IMR-90 (cell line): ENCODE measurements at regions not wholly inside any gene's neighbourhood (a gene's known extent, or its start where the extent isn't known, plus 50 kb on each side); places are given as distances from the start of the nearest gene placed in this dataset.

Experiments
- ATAC-seq: fragments of 200-7000 bp; cut with Tn5 transposase; 2 replicates; pipeline ENCODE4 v1.9.1; 2020; ENCODE audit warnings: low read depth, mild to moderate bottlenecking, moderate library complexity
- BruUV-seq: library from RNA; stranded (reverse); fragments of 400-500 nt; replicated peaks from 2 replicates; lab custom pipeline; 2021; lab: Mats Ljungman, UMichigan
- CTCF ChIA-PET: fragments of 300-600 bp; formaldehyde crosslinking; extraction: SDS; loops from one replicate; lab custom pipeline; 2021; ENCODE audit warnings: antibody characterized with exemption; lab: Yijun Ruan, JAX
- POLR2A ChIA-PET: fragments of 300-600 bp; sonication (Branson Sonifier 250); formaldehyde crosslinking; loops from one replicate; lab custom pipeline; 2022; ENCODE audit warnings: antibody characterized with exemption; ENCODE audit not compliant: unreplicated experiment; lab: Charles Lee
- DNase-seq: peaks from one replicate; pipeline ENCODE4 v3.0.0; 2013
- H2AFZ ChIP-seq: replicated peaks from 2 replicates; pipeline ENCODE3; 2013; ENCODE audit warnings: low read length, mild to moderate bottlenecking; ENCODE audit not compliant: poor library complexity
- H2AK5ac ChIP-seq: 2 replicates; pipeline ENCODE4 v1.6.1; 2013; ENCODE audit warnings: low read depth, low read length, inconsistent platforms
- H2AK9ac ChIP-seq: replicated peaks from 2 replicates; pipeline ENCODE3; 2013; ENCODE audit warnings: mild to moderate bottlenecking, low read depth, low read length, moderate library complexity; ENCODE audit not compliant: poor library complexity
- H2BK120ac ChIP-seq: 2 replicates; pipeline ENCODE4 v1.6.1; 2013; ENCODE audit warnings: low read depth, low read length, inconsistent platforms
- H2BK15ac ChIP-seq: 3 replicates; pipeline ENCODE4 v1.6.1; 2013; ENCODE audit warnings: low read depth, low read length, inconsistent platforms
- H2BK20ac ChIP-seq: 2 replicates; pipeline ENCODE4 v1.6.1; 2013; ENCODE audit warnings: low read depth, mild to moderate bottlenecking, inconsistent platforms, low read length, moderate library complexity
- H2BK5ac ChIP-seq: 2 replicates; pipeline ENCODE4 v1.6.1; 2013; ENCODE audit warnings: mild to moderate bottlenecking, low read depth, low read length, inconsistent platforms; ENCODE audit not compliant: poor library complexity, severe bottlenecking
- H3K14ac ChIP-seq: replicated peaks from 2 replicates; pipeline ENCODE4 v1.6.1; 2013; ENCODE audit warnings: low read depth, low read length, inconsistent platforms
- H3K18ac ChIP-seq: 2 replicates; pipeline ENCODE4 v1.6.1; 2013; ENCODE audit warnings: low read depth, low read length, control low read depth
- H3K23ac ChIP-seq: 2 replicates; pipeline ENCODE4 v1.6.1; 2013; ENCODE audit warnings: low read depth, low read length, inconsistent platforms
- H3K27ac ChIP-seq: 2 replicates; pipeline ENCODE4 v1.5.1; 2013; ENCODE audit warnings: mild to moderate bottlenecking, control low read depth, low read length; ENCODE audit not compliant: insufficient read depth
- H3K27me3 ChIP-seq: 2 replicates; pipeline ENCODE4 v1.6.1; 2013; ENCODE audit warnings: low read length; ENCODE audit not compliant: control insufficient read depth, insufficient read depth
- H3K36me3 ChIP-seq: 2 replicates; pipeline ENCODE4 v1.6.1; 2013; ENCODE audit warnings: low read length, mixed read lengths; ENCODE audit not compliant: control insufficient read depth, insufficient read depth
- H3K4ac ChIP-seq: 2 replicates; pipeline ENCODE4 v1.6.1; 2013; ENCODE audit warnings: low read depth, low read length, inconsistent platforms
- H3K4me1 ChIP-seq: 2 replicates; pipeline ENCODE4 v1.6.1; 2013; ENCODE audit warnings: low read length, mixed read lengths; ENCODE audit not compliant: control insufficient read depth, insufficient read depth
- H3K4me2 ChIP-seq: 2 replicates; pipeline ENCODE4 v1.6.1; 2013; ENCODE audit warnings: low read depth, mild to moderate bottlenecking, control low read depth, low read length, moderate library complexity
- H3K4me3 ChIP-seq: 2 replicates; pipeline ENCODE4 v1.5.1; 2013; ENCODE audit warnings: low read depth, mild to moderate bottlenecking, control low read depth, low read length, moderate library complexity; ENCODE audit not compliant: insufficient read depth
- H3K56ac ChIP-seq: 2 replicates; pipeline ENCODE4 v1.6.1; 2013; ENCODE audit warnings: low read length, inconsistent platforms; ENCODE audit not compliant: insufficient read depth; ENCODE audit errors: extremely low read depth
- H3K79me1 ChIP-seq, 2 experiments: 2 replicates each; pipeline ENCODE4 v1.6.1; 2013; ENCODE audit warnings: low read length in 2 of 2, inconsistent platforms in 1 of 2, low read depth in 1 of 2
- H3K9ac ChIP-seq: 2 replicates; pipeline ENCODE4 v1.6.1; 2013; ENCODE audit warnings: low read depth, low read length, control low read depth
- H3K9me1 ChIP-seq: 2 replicates; pipeline ENCODE4 v1.6.1; 2013; ENCODE audit warnings: low read length, inconsistent platforms; ENCODE audit not compliant: insufficient read depth
- H3K9me3 ChIP-seq: 2 replicates; pipeline ENCODE4 v1.6.1; 2013; ENCODE audit warnings: low read length; ENCODE audit not compliant: control insufficient read depth, insufficient read depth
- H4K20me1 ChIP-seq: 2 replicates; pipeline ENCODE4 v1.6.1; 2013; ENCODE audit warnings: low read length, inconsistent platforms; ENCODE audit not compliant: insufficient read depth
- H4K5ac ChIP-seq: 2 replicates; pipeline ENCODE4 v1.6.1; 2013; ENCODE audit warnings: mild to moderate bottlenecking, low read depth, low read length, control low read depth
- H4K8ac ChIP-seq, 2 experiments: 2 replicates each; pipeline ENCODE4 v1.6.1; 2013; ENCODE audit warnings: low read depth in 2 of 2, low read length in 2 of 2, control low read depth in 1 of 2, inconsistent platforms in 1 of 2
- H4K91ac ChIP-seq: 2 replicates; pipeline ENCODE4 v1.6.1; 2013; ENCODE audit warnings: low read depth, low read length, inconsistent platforms; ENCODE audit not compliant: insufficient read depth
- POLR2A ChIP-seq: IDR thresholded peaks from 2 replicates; pipeline ENCODE4 v1.6.1; 2012; ENCODE audit warnings: mild to moderate bottlenecking, low read depth, low read length
- RFX5 ChIP-seq: IDR thresholded peaks from 2 replicates; pipeline ENCODE4 v1.8.0; 2012; ENCODE audit warnings: low read depth, mild to moderate bottlenecking, low read length, moderate library complexity
- WGBS, 2 experiments: methylation state at CpG; one replicate each; pipeline versions ENCODE4 v1.1.5 to v1.1.7; 2013; ENCODE audit warnings: missing lambda C conversion rate in 2 of 2; ENCODE audit not compliant: insufficient read length in 1 of 2; ENCODE audit errors: extremely low coverage in 2 of 2; 5-methylcytosine and 5-hydroxymethylcytosine counted together
- dilution Hi-C: fragments of 300-500 bp; cut with HindIII; formaldehyde crosslinking; loops from one replicate; pipeline ENCODE4 v1.14.3; 2018; ENCODE audit warnings: low sequenced_read_pairs; ENCODE audit not compliant: unreplicated experiment
- in situ Hi-C: fragments of 300-500 bp; cut with MboI; formaldehyde crosslinking; loops from 3 replicates; pipeline ENCODE4 v1.14.3; 2019; ENCODE audit warnings: low sequenced_read_pairs, inconsistent platforms, mixed read lengths
- intact Hi-C: fragments of 100-400 bp; cut with micrococcal nuclease; formaldehyde crosslinking; loops from 2 replicates; pipeline ENCODE4 v1.10.0; 2022

- DNase-seq (no peak), ATAC-seq (no peak)
- no peak overlapping the region for H3K18ac ChIP-seq
- no peak overlapping the region for H2BK15ac ChIP-seq
- TF ChIP-seq POLR2A (no peak), RFX5 (no peak)
- no peaks in the 10 kb centered on the region for H3K36me3 ChIP-seq
- H3K9me1 ChIP-seq, result no peaks in the 10 kb centered on the region
- H3K56ac ChIP-seq, result no peak overlapping the region
- BruUV-seq, result no TSS peak
- 0% methylated on average over 1 of the region's 9 CpGs; no CpG with 5 or more reads in 1 of the 2 experiments for WGBS, 2 experiments
- H4K20me1 ChIP-seq, result no peaks in the 10 kb centered on the region
- no peaks in the 10 kb centered on the region for H3K27me3 ChIP-seq
- no peak overlapping the region for H4K8ac ChIP-seq
- H3K79me1 ChIP-seq, result no peaks in the 10 kb centered on the region
- no peak overlapping the region for H3K27ac ChIP-seq
- no peak overlapping the region for H3K14ac ChIP-seq
- H2BK120ac ChIP-seq, result no peak overlapping the region
- no peak overlapping the region for H3K4me3 ChIP-seq
- dilution Hi-C loops (no loop called here), intact Hi-C loops (no loop called here), in situ Hi-C loops (no loop called here)
- H3K9ac ChIP-seq, result no peak overlapping the region
- H3K4me1 ChIP-seq, result no peaks in the 10 kb centered on the region
- no peak overlapping the region for H3K4me2 ChIP-seq
- no peak overlapping the region for H2AK5ac ChIP-seq
- no peak overlapping the region for H2AFZ ChIP-seq
- H2BK20ac ChIP-seq, result no peak overlapping the region
- H3K4ac ChIP-seq, result no peak overlapping the region
- no peak overlapping the region for H2BK5ac ChIP-seq
- no peak overlapping the region for H4K91ac ChIP-seq
- H3K9me3 ChIP-seq, result no peaks in the 10 kb centered on the region
- ChIA-PET POLR2A (no interaction called here), CTCF (no interaction called here)
- H2AK9ac ChIP-seq, result no peak overlapping the region
- no peak overlapping the region for H3K23ac ChIP-seq
- no peak overlapping the region for H4K5ac ChIP-seq
Observed at GRCh38 chr10:64037071-64037661, 516.0 kb downstream of the REEP3 start.
